ENCODE measurements at regions not wholly inside any gene's neighbourhood (a gene's known extent, or its start where the extent isn't known, plus 50 kb on each side); places are given as distances from the start of the nearest gene placed in this dataset.

GRCh38 chr4:66373268-66373667 is 703.0 kb upstream of the EPHA5 start:
- TF ChIP-seq CTCF (conservative IDR thresholded peaks at IDR 0.05; ENCODE audit: low read length): no peak
- TF ChIP-seq EZH2phosphoT487 (IDR thresholded peaks at IDR 0.05; ENCODE audit: borderline replicate concordance, low read depth, low read length): no peak

Measured in OCI-LY7 (cell line).